ENCODE measurements at regions not wholly inside any gene's neighbourhood (a gene's known extent, or its start where the extent isn't known, plus 50 kb on each side); places are given as distances from the start of the nearest gene placed in this dataset.

GRCh38 chr12:58202933-58203718 is 261.8 kb downstream of the ATP23 start:
- no peak for DNase-seq

GRCh38 chr12:58204071-58204470 is 262.7 kb downstream of the ATP23 start:
- DNase-seq, result no peak

- DNase-seq, result no peak
Observed at GRCh38 chr12:58206876-58207275, 265.5 kb downstream of the ATP23 start.

DNA sequence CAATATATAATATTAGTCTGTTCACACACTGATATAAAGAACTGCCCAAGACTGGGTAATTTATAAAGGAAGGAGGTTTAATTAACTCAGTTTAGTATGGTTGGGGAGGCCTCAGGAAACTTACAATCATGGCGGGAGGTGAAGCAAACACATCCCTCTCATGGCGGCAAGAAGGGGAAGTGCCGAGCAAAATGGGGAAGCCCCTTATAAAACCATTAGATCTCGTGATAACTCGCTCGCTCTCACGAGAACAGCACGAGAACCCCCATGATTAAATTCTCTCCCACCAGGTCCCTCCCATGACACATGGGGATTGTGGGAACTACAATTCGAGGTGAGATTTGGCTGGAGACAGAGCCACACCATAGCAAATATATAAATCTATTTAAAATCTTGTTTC is 269.8 kb downstream of the ATP23 start:
- no peak for DNase-seq

GRCh38 chr12:58217130-58217529 is 275.8 kb downstream of the ATP23 start:
- no peak for DNase-seq

- DNase-seq, result no peak
Observed at GRCh38 chr12:58224536-58225105, 283.3 kb downstream of the ATP23 start.

GRCh38 chr12:58225203-58225877 is 284.0 kb downstream of the ATP23 start:
- no peak for DNase-seq

GRCh38 chr12:58233886-58234285 is 292.5 kb downstream of the ATP23 start:
- DNase-seq, result no peak

- DNase-seq, result no peak
Observed at GRCh38 chr12:58238411-58238810, 297.0 kb downstream of the ATP23 start.

DNA sequence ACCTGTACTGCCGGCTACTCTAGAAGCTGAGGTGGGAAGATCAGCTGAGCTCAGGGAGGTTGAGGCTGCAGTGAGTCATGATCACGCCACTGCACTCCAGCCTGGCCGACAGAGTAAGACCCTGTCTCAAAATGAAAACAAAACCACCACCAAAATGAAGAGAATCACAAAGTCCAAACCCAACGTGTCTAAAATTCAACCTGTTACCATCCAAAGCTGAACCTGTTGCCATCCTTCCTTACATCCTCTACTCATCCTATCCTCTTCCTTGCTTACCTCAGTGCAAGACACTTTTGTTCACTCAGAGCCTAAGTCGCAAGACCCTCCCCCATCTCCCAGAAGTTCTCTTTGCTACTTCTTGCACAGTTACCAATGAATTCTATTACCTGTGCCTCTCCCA is 299.7 kb downstream of the ATP23 start:
- DNase-seq, result no peak

DNA sequence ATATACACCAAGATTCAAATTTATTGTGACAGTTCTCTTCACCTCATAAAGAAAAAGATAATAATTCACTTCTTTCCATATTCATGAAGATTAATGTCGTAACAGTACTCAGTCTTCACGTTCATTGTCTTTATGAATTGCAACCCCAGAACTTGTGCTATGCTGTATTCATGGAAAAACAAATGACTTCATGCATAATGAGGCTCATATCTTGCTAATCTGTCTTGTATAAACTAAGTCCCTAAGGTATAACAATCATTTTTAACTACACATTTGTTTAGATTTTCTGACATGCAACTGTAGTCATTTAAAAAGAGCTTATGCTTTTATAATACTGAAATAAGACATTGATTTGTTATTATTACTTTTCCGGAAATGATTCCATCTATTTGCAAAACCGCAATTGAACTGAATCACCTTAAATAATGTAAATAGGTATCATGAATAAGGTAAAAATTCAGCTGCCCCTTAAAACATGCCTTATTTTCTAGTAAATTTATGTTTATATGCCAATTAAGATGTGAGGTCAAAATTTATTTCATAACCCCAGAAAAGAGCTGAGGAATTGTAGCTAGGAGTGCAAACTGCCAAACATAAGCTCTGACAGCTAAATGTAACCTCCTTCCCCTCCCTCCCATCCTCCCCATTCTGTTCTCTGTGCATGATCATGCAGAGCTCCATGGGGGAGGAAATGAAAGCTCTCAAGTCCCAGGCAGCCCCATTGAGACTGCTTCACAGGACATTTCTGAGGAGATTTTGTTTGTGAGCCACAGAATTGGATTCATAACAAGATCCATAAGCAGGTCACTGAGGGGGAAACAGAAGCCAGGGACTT is 301.6 kb downstream of the ATP23 start:
- no peak for DNase-seq

DNA sequence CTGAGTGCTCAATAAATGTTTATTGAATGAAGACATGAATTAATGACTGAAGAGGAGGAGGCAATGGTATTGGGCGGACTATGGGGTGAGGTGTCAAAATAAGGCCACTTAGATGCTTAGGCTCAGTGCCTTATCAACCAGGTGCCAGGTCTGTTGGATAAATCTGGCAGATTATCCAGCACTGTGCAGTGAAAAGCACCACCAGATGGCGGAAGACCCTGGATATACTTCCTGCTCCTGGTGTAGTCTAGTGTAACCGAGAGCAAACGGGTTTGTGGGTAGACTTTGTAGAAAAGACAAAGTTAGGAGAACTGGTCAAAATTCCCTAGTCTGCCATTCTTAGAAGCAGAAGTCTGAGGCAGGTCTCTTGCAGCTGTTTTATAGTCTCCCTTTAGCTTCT is 306.3 kb downstream of the ATP23 start:
- no peak for DNase-seq

DNA sequence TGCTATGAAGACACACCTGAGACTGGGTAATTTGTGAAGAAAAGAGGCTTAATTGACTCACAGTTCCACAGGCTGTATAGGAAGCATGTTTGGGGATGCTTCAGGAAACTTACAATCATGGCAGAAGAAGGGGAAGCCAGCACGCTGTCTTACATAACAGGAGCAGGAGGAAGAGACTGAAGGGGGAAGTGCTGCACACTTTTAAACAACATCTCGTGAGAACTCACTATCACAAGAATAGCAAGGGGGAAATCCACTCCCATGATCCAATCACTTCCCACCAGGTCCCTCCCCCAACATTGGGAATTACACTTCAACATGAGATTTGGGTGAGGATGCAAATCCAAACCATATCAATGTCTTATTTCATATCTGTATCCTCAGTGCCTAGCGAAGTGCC is 307.2 kb downstream of the ATP23 start:
- DNase-seq, result no peak

DNA sequence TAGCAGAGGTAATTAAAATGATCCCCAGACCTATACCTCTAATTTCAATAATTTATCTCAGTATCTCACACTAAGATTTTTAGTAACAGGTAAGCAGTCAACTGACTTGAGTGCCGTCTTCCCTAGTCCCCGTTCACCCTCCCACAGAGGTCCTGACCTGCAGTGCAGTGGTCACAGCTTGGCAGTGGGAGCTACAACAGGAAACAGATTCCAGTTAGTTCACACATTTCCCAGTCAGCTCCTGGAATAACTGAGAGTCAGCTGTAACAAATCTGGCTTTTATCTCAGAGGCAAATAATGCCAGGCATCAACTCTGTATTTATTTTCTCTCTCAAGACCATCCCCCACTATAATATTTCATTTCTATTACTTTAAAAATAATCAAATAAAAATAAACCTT is 308.2 kb downstream of the ATP23 start:
- no peak for DNase-seq

DNA sequence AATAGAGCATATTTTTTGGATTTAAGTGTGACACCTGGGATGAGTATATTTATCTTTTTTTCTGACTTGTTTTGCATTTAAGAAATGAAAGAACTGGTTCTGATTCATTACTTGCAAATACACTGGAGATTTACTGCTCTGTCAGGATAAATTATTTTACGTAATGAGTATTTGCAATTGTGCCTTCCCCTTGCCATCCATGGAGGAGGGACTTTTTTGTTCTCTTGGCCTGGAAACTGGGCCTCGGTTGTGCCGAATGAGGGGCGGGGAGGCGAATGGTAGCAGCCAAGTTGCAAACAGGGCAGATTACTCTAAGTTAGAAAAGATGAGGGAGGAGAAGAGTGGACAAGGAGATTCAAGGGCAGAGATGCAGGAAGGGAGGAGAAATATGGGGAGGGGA is 308.7 kb downstream of the ATP23 start:
- no peak for DNase-seq

DNA sequence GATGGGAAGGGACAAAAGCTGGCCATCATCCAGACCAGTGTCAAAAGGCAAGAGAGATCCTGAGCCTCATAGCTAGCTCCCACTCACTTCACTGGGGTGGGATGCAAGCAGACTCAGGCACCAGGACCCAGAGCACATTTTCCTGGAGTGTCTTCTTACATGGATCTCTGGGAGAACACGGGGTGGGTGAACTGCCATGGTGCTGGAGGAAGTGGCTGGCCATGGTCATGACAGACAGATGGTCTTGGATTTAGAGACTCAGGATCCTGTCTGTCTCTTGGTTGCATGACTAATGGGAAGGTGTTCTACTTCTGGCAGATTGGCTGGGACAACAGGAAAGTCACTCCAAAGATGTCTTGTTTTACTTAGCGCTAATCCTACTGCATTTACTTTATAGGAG is 311.5 kb downstream of the ATP23 start:
- DNase-seq, result no peak

- no peak for DNase-seq
Observed at GRCh38 chr12:58253663-58254062, 312.3 kb downstream of the ATP23 start.

DNA sequence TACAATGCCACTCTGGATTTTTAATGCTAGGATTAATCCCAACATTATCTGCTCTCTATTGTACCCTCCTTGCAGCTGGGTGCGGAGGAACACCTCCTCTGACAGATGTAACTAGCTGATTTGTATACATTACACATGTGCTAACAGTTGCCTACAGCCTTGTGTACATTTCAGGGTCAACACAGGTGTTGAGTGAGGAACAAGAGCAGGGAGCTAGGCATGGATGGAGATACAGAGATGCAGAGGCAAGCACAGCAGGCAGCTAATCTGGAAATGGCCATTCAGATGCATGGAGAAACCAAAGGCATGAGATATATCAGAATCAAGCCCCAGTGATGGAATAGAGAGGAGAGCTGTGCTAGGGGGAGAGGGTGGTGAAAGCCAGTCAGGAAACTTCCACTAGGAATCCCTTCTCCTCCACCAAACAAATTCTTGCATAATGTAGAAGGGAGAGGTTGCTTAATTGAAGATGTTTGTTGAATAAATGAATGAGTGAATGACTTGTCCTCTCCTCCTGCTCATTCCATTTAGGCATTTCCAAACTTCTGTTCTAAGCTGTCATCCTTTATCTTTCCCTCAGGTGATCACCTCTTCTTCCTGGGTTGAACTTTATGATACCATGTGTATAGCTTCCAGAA is 313.2 kb downstream of the ATP23 start:
- DNase-seq, result no peak

DNA sequence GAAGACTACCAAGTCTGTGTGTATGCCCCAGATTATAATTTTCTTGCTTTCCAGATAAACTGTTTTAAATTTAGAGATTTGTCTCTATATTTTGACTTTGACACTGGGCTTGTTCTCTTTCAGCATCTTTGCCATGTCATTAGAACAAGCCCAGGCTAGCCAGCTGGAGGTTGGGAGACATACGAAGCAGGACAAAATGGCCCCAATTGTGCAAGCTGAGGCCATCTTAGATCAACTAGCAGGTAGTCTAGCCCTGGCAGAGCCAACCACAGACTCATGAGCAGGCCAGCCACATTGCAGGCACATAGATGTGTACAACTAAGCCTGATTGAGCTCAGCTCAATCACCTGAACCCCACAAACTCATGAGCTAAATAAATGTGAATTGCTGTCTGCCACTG is 321.4 kb downstream of the ATP23 start:
- DNase-seq, result no peak

GRCh38 chr12:58263816-58264215 is 322.4 kb downstream of the ATP23 start:
- no peak for DNase-seq

DNA sequence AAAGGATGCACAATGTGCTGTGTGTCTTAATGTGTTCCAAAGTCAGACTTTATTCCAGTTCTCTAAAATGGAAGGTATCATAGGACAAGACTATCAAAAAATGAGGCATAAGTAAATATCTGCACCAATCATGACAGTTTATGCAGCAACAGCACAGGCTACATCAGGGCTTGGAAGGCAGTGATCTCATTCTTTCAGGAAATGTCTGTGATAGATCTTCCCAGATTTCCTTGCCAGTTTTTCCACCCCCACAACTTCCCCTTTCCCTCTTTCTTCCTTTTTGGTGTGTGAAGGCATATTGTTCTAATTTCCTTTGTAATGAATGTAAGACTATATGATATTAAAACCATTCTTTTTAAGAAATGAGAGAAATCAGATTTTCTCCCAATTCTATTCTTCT is 326.7 kb downstream of the ATP23 start:
- DNase-seq, result no peak

GRCh38 chr12:58269476-58269875 is 328.1 kb downstream of the ATP23 start:
- no peak for DNase-seq

Data from inflammatory macrophage treated with lipopolysaccharide for 4 hours (primary cell).